Chondrocyte (in vitro differentiated cells): ENCODE measurements at regions not wholly inside any gene's neighbourhood (a gene's known extent, or its start where the extent isn't known, plus 50 kb on each side); places are given as distances from the start of the nearest gene placed in this dataset.

Experiments
- DNase-seq: peaks from one replicate; pipeline ENCODE4 v3.0.0; 2021; ENCODE audit warnings: mixed read lengths, low spot score
- H3K27ac Mint-ChIP-seq: one replicate; pipeline ENCODE4 v1.8.0; 2021; ENCODE audit warnings: mild to moderate bottlenecking, moderate library complexity, mixed read lengths; ENCODE audit not compliant: unreplicated experiment
- H3K27me3 Mint-ChIP-seq: 2 replicates; pipeline ENCODE4 v1.8.0; 2021; ENCODE audit warnings: low read depth, mixed read lengths
- H3K36me3 Mint-ChIP-seq: 2 replicates; pipeline ENCODE4 v1.8.0; 2021; ENCODE audit warnings: low read depth, mixed read lengths
- H3K4me1 Mint-ChIP-seq: 2 replicates; pipeline ENCODE4 v1.8.0; 2021; ENCODE audit warnings: low read depth, mild to moderate bottlenecking, mixed read lengths
- H3K4me3 Mint-ChIP-seq: one replicate; pipeline ENCODE4 v1.8.0; 2021; ENCODE audit warnings: mild to moderate bottlenecking, moderate library complexity, mixed read lengths; ENCODE audit not compliant: unreplicated experiment
- H3K9me3 Mint-ChIP-seq: 2 replicates; pipeline ENCODE4 v1.8.0; 2021; ENCODE audit warnings: low read depth, mixed read lengths
- CTCF ChIP-seq: fragments of 200-600 bp; sonication (generic); IDR thresholded peaks from 2 replicates; pipeline ENCODE4 v1.5.0; 2021; ENCODE audit warnings: antibody characterized with exemption, mild to moderate bottlenecking, moderate library complexity

GRCh38 chr4:57291911-57292310 lies 181.7 kb upstream of the IGFBP7 start:
- Mint-ChIP-seq H3K36me3 (no peaks in the 10 kb centered on the region), H3K27ac (no peak overlapping the region), H3K9me3 (peaks cover 4% of the 10 kb centered on the region), H3K27me3 (peaks cover 40% of the 10 kb centered on the region), H3K4me1 (peaks cover 5% of the 10 kb centered on the region), H3K4me3 (no peak overlapping the region)
- no peak for TF ChIP-seq CTCF
- no peak for DNase-seq

GRCh38 chr4:57287687-57288604 lies 177.8 kb upstream of the IGFBP7 start:
- H3K4me3 Mint-ChIP-seq, result no peak overlapping the region
- no peaks in the 10 kb centered on the region for H3K9me3 Mint-ChIP-seq
- no peak for DNase-seq
- H3K27me3 Mint-ChIP-seq, result peaks cover 22% of the 10 kb centered on the region
- no peak overlapping the region for H3K27ac Mint-ChIP-seq
- no peaks in the 10 kb centered on the region for H3K36me3 Mint-ChIP-seq
- H3K4me1 Mint-ChIP-seq, result peaks cover 5% of the 10 kb centered on the region
- TF ChIP-seq CTCF, result no peak

- no peak for DNase-seq
- H3K4me3 Mint-ChIP-seq, result no peak overlapping the region
- TF ChIP-seq CTCF, result no peak
- H3K27ac Mint-ChIP-seq, result no peak overlapping the region
- H3K27me3 Mint-ChIP-seq, result peaks cover 15% of the 10 kb centered on the region
- no peaks in the 10 kb centered on the region for H3K9me3 Mint-ChIP-seq
- no peaks in the 10 kb centered on the region for H3K36me3 Mint-ChIP-seq
- H3K4me1 Mint-ChIP-seq, result no peaks in the 10 kb centered on the region
Measured at GRCh38 chr4:57282933-57283310, 172.7 kb upstream of the IGFBP7 start.

- H3K9me3 Mint-ChIP-seq, result no peaks in the 10 kb centered on the region
- TF ChIP-seq CTCF, result no peak
- DNase-seq, result no peak
- H3K36me3 Mint-ChIP-seq, result no peaks in the 10 kb centered on the region
- H3K4me1 Mint-ChIP-seq, result no peaks in the 10 kb centered on the region
- peaks cover 12% of the 10 kb centered on the region for H3K27me3 Mint-ChIP-seq
- no peak overlapping the region for H3K27ac Mint-ChIP-seq
- no peak overlapping the region for H3K4me3 Mint-ChIP-seq
Measured at GRCh38 chr4:57280481-57280880, 170.3 kb upstream of the IGFBP7 start.

- Mint-ChIP-seq H3K9me3 (no peaks in the 10 kb centered on the region), H3K27ac (no peak overlapping the region), H3K27me3 (peaks cover 9% of the 10 kb centered on the region), H3K36me3 (no peaks in the 10 kb centered on the region), H3K4me3 (no peak overlapping the region), H3K4me1 (no peaks in the 10 kb centered on the region)
- DNase-seq, result no peak
- TF ChIP-seq CTCF, result no peak
Measured at GRCh38 chr4:57278780-57279179, 168.6 kb upstream of the IGFBP7 start.
